Body of pancreas (tissue), 4 donors: ENCODE measurements at regions not wholly inside any gene's neighbourhood (a gene's known extent, or its start where the extent isn't known, plus 50 kb on each side); places are given as distances from the start of the nearest gene placed in this dataset.

Experiments
- ATAC-seq: fragments of 150-250 bp; one replicate; pipeline ENCODE4 v1.9.1; 2016
- DNase-seq, 4 donors: peaks; one replicate each; pipeline ENCODE4 v3.0.0-alpha.2; 2019
- H3K27ac ChIP-seq, 4 donors: fragments of 200-600 bp; sonication (generic); 1 replicate in 3 of 4; 2 replicates in 1 of 4; pipeline versions ENCODE4 v1.5.1 to v1.6.1; 2016 to 2019; ENCODE audit warnings: mild to moderate bottlenecking in 1 of 4, mixed read lengths in 1 of 4, moderate library complexity in 1 of 4
- H3K27me3 ChIP-seq, 2 donors: fragments of 200-600 bp; sonication (generic); one replicate each; pipeline ENCODE4 v1.6.0; 2016; ENCODE audit warnings: mild to moderate bottlenecking in 1 of 2
- H3K36me3 ChIP-seq, 2 donors: fragments of 200-600 bp; sonication (generic); replicated peaks in 1 of 2; 2 replicates each; pipeline ENCODE4 v1.5.1; 2016; ENCODE audit warnings: low read depth in 2 of 2; ENCODE audit not compliant: insufficient read depth in 1 of 2
- H3K4me1 ChIP-seq: fragments of 200-600 bp; sonication (generic); one replicate; pipeline ENCODE4 v1.6.0; 2016
- H3K4me3 ChIP-seq, 2 donors: fragments of 200-600 bp; sonication (generic); 1 replicate in 1 of 2; 2 replicates in 1 of 2; pipeline ENCODE4 v1.5.1; 2016 to 2019
- H3K9me3 ChIP-seq, 3 donors: fragments of 200-600 bp; sonication (generic); 1 replicate in 2 of 3; 2 replicates in 1 of 3; pipeline ENCODE4 v1.5.1; 2016
- CTCF ChIP-seq, 7 experiments: fragments of 450-650 bp in 4 of 7; fragments of 200-600 bp in 3 of 7; sonication (generic) in 3 of 7; IDR thresholded peaks; one replicate each; pipeline ENCODE4 v1.5.1; 2016 to 2019; ENCODE audit warnings: antibody characterized with exemption in 7 of 7
- POLR2A ChIP-seq, 3 donors: fragments of 450-650 bp; IDR thresholded peaks; one replicate each; pipeline ENCODE4 v1.6.1; 2016; ENCODE audit warnings: antibody characterized with exemption in 3 of 3, mild to moderate bottlenecking in 2 of 3
- WGBS, 2 donors: methylation state at CpG; one replicate each; pipeline ENCODE4 v1.1.5; 2017; 5-methylcytosine and 5-hydroxymethylcytosine counted together
- intact Hi-C: fragments of 100-400 bp; cut with DNase I; formaldehyde crosslinking; loops from one replicate; pipeline ENCODE4 v1.15.1; 2023

DNA sequence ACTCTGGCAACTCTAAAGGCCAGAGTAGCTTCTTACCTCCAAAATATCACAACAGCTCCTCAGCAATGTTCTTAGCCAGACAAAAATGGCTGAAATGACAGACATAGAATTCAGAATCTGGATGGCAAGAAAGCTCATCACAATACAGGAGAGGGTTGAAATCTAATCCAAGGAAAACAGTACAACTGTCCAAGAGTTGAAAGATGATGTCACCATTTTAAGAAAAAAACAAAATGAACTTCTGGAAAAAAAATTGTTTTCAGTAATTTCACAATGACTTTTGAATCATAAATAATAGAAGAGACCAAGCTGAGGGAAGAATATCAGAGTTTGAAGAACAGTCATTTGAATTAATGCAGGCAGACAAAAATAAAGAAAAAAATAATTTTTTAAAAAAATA is 479.5 kb downstream of the ZWINT start:
- Histone ChIP-seq H3K27me3 (no peaks in the 10 kb centered on the region), H3K9me3 (peaks cover 0 to 6% (median 0%) of the 10 kb centered on the region in 3 donors), H3K4me1 (no peaks in the 10 kb centered on the region), H3K27ac (no peak overlapping the region), H3K36me3 (no peaks in the 10 kb centered on the region), H3K4me3 (no peak overlapping the region)
- no peak for ATAC-seq
- intact Hi-C loops = no loop called here
- TF ChIP-seq POLR2A (IDR thresholded peaks at IDR 0.05) = no peak
- TF ChIP-seq CTCF (IDR thresholded peaks at IDR 0.05) = no peak
- DNase-seq = no peak

- Histone ChIP-seq H3K4me1 (no peaks in the 10 kb centered on the region), H3K4me3 (no peak overlapping the region), H3K27me3 (no peaks in the 10 kb centered on the region), H3K27ac (no peak overlapping the region), H3K36me3 (no peaks in the 10 kb centered on the region), H3K9me3 (no peaks in the 10 kb centered on the region)
- ATAC-seq = no peak
- intact Hi-C loops = no loop called here
- DNase-seq = no peak
- WGBS, 2 donors = 16 to 19% methylated on average over 2 of the region's 2 CpGs
- TF ChIP-seq CTCF (IDR thresholded peaks at IDR 0.05) (no peak), POLR2A (IDR thresholded peaks at IDR 0.05) (no peak)
Measured at GRCh38 chr10:55873485-55873884, 487.6 kb downstream of the ZWINT start.

DNA sequence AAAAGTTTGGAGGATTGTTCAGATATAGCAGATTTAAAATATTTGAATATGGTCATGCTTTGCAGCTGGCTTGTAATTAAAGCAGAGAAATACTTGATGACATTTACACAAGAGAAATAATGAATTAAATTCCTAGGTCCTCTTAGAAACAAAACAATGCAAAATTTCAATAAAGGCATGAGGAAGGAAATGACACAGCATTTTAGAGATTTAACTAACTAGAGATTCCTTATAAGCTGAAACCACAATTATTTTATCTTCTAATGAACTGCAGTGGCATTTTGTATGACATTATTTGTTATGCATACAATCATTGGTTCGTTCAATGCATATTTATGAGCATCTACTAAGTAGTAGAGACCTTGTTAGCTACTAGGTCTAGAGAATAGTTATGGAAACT is 490.9 kb downstream of the ZWINT start:
- 60 to 68% methylated on average over 1 of the region's 1 CpG for WGBS, 2 donors
- DNase-seq (no peak), ATAC-seq (no peak)
- intact Hi-C loops = no loop called here
- no peaks in the 10 kb centered on the region for H3K4me1 ChIP-seq
- H3K36me3 ChIP-seq = no peaks in the 10 kb centered on the region
- no peaks in the 10 kb centered on the region for H3K9me3 ChIP-seq
- H3K27ac ChIP-seq = no peak overlapping the region
- H3K4me3 ChIP-seq = no peak overlapping the region
- no peak for TF ChIP-seq CTCF (IDR thresholded peaks at IDR 0.05)
- no peaks in the 10 kb centered on the region for H3K27me3 ChIP-seq

- ATAC-seq = no peak
- H3K27me3 ChIP-seq = no peaks in the 10 kb centered on the region
- H3K4me3 ChIP-seq = no peak overlapping the region
- WGBS, 2 donors = 0 to 3% methylated on average over 1 of the region's 1 CpG
- intact Hi-C loops = no loop called here
- no peaks in the 10 kb centered on the region for H3K4me1 ChIP-seq
- H3K36me3 ChIP-seq = no peaks in the 10 kb centered on the region
- H3K27ac ChIP-seq = no peak overlapping the region
- no peaks in the 10 kb centered on the region for H3K9me3 ChIP-seq
- DNase-seq = no peak
- TF ChIP-seq CTCF (IDR thresholded peaks at IDR 0.05) (no peak), POLR2A (IDR thresholded peaks at IDR 0.05) (no peak)
Measured at GRCh38 chr10:55867848-55868247, 493.2 kb downstream of the ZWINT start.

GRCh38 chr10:55858730-55859129 is 502.3 kb downstream of the ZWINT start:
- Histone ChIP-seq H3K4me1 (no peaks in the 10 kb centered on the region), H3K9me3 (no peaks in the 10 kb centered on the region), H3K36me3 (no peaks in the 10 kb centered on the region), H3K27me3 (no peaks in the 10 kb centered on the region), H3K27ac (no peak overlapping the region), H3K4me3 (no peak overlapping the region)
- 69 to 81% methylated on average over 1 of the region's 1 CpG for WGBS, 2 donors
- TF ChIP-seq POLR2A (IDR thresholded peaks at IDR 0.05) (no peak), CTCF (IDR thresholded peaks at IDR 0.05) (no peak)
- DNase-seq = no peak
- no peak for ATAC-seq
- intact Hi-C loops = no loop called here
